GM12873 (cell line): ENCODE measurements at regions not wholly inside any gene's neighbourhood (a gene's known extent, or its start where the extent isn't known, plus 50 kb on each side); places are given as distances from the start of the nearest gene placed in this dataset.

Experiments used
- TF ChIP-seq, protein P1 (sequence below): IDR thresholded peaks from 2 replicates; pipeline ENCODE4 v1.5.1; 2012; ENCODE audit warnings: low read depth, mild to moderate bottlenecking, moderate library complexity, low read length, control low read depth; ENCODE audit not compliant: insufficient read depth; ENCODE audit errors: missing control alignments

DNA sequence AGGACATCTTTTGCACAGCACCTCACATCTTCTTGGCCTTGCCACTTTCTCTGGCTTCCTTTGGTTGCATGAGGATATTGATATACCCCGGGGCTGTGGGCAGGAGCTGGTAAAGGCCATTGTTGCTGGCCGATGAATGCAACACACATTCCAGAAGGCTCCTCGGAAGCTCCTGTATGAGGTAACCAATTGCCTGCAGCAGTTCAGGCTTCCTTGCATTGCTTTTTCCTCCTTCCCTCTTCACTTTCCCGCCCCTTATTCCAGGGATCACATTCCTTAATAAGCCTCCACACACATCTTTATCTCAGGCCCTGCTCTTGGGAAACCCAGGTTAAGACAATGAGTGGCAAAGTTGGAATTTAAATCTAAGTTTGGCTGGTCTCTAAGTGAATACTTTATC is 505.4 kb upstream of the CLINT1 start:
- TF ChIP-seq, protein P1, sequence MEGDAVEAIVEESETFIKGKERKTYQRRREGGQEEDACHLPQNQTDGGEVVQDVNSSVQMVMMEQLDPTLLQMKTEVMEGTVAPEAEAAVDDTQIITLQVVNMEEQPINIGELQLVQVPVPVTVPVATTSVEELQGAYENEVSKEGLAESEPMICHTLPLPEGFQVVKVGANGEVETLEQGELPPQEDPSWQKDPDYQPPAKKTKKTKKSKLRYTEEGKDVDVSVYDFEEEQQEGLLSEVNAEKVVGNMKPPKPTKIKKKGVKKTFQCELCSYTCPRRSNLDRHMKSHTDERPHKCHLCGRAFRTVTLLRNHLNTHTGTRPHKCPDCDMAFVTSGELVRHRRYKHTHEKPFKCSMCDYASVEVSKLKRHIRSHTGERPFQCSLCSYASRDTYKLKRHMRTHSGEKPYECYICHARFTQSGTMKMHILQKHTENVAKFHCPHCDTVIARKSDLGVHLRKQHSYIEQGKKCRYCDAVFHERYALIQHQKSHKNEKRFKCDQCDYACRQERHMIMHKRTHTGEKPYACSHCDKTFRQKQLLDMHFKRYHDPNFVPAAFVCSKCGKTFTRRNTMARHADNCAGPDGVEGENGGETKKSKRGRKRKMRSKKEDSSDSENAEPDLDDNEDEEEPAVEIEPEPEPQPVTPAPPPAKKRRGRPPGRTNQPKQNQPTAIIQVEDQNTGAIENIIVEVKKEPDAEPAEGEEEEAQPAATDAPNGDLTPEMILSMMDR = no peak

DNA sequence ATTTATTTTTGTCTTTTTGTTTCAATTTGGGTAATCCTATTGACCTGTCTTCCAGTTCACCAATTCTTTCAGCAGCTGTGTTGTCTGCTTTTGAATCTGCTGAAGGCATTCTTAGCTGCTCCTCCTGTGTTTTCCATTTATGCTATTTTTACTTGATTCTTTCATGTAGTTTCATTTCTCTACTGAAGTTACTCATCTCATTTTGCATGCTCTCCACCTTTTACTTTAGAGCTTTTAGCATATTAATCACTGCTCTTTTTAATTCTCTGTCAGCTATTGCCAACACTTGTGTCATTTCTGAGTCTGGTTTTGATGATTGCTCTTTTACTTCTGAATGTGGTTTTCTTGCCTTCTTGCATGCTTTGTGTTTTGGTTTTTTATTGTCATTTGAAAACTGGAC is 496.0 kb upstream of the CLINT1 start:
- TF ChIP-seq, protein P1 = no peak

DNA sequence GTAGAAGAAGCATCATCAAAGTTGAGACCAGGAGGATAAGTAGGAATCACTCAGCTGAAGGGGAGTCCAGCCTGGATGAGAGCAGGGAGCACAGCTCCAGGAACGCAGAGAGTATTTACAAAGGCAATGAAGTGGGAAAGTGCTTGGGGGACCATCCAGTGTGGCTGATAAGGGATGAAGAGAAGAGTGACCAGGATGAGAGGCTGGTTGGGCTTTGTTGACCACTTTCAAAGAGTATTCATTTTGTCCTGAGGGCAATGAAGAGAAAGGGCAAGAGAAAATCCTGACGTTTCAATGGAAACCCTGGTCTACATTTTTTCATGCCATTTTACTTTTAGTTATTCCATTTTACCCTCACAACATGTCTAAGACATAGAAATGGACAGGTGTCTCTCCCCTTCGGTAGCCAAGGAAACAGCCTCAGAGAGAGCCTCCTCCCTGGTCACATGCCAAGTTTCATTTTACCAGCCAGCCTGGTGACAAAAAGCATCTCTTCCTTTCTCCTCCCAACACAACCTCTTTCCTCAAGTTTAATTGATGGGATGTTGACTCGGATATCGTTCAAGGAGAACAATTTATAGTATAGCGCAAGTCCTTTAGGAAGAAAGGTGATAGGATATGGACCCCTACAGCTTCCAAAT is 492.7 kb upstream of the CLINT1 start:
- TF ChIP-seq, protein P1 = no peak

DNA sequence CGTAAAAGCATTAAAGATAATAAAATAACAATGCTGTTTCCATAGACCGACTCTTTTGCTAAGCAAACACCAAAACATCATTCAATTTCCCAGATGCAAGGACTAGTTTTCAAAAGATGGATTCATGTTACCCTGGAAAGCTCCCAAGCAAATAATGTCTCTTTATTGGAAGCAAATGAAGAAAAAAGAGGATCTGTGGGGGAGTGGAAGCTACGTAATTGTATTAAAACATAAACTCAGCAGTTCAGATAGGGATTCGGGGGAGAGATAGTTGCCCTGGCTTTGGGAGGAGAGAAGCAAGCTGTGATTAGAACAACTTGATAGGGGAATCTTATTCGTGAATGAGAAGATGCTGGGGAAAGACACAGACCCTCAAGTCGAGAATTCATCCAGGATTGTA is 491.0 kb upstream of the CLINT1 start:
- TF ChIP-seq, protein P1 = no peak

DNA sequence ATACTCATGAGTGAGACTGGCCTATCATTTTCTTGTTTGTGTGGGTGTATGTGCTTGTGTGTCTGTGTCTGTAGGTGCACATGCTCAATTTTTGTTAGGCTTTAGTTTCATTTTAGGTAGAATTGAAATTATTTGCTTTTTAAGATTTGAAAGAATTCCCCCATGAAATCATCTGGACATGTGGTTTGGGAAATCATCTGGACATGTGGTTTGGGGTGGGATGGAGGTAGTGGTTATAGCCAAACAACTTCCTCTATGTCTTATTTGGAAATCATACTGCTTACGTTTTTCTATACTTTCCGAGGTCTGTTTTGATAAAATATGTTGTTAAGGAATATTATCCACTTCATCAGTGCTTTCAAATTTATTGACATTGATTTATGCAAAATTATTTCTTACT is 485.4 kb upstream of the CLINT1 start:
- TF ChIP-seq, protein P1 = no peak

DNA sequence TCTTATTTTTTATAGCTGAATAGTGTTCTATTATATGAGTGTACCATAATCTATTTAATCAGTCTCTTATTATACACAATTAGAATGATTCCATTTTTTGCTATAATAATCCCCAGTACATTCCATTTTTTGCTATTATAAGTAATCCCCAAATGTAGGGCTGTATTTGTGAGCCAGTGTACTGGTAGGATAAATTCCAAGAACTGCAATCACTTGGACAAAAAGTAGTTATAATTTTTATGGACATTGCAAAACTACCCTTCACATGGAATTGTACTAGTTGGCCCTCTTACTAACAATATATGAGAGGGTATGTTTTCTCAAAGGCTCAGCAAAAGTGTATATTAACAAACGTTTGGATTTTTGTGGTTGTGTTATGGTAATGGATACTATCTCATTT is 481.7 kb upstream of the CLINT1 start:
- TF ChIP-seq, protein P1 = no peak

DNA sequence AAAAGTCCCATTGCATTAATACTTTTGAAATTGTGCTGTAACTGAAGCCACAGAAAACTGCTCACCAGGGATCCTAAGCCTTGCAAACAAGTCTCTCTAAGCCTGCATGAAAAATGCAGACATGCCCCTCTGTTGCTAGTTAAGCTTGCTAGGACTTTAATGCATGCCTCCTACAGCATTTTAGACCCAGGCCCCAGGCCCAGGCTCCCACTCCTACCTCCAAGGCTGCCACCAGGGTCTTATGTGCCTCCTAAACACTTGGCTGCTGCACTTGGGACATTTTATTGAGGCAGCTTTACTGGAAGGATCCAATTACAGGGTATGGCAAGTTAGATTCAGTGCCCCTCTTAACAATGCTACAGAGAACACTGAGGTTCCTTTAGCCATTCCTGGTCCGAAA is 467.3 kb upstream of the CLINT1 start:
- TF ChIP-seq, protein P1 = no peak
